Left hindlimb (tissue), 1 donor: ENCODE measurements at regions not wholly inside any gene's neighbourhood (a gene's known extent, or its start where the extent isn't known, plus 50 kb on each side); places are given as distances from the start of the nearest gene placed in this dataset.
"Not testable (repeated sequence)": the region's sequence is repeated elsewhere in the genome, so short reads cannot be mapped to it uniquely, and the experiment has no call there.

Experiments
- DNase-seq: peaks from one replicate; pipeline ENCODE4 v3.0.0-alpha.2; 2018

- no peak for DNase-seq
Measured at GRCh38 chr3:144655423-144655822, 683.8 kb downstream of the DIPK2A start.

- DNase-seq, result no peak
Measured at GRCh38 chr3:144660186-144660585, 688.6 kb downstream of the DIPK2A start.

- no peak for DNase-seq
Measured at GRCh38 chr3:144662729-144663128, 691.1 kb downstream of the DIPK2A start.

GRCh38 chr3:144663456-144664436 is 692.1 kb downstream of the DIPK2A start:
- DNase-seq, result no peak

GRCh38 chr3:144665567-144666053 is 694.0 kb downstream of the DIPK2A start:
- no peak for DNase-seq

- DNase-seq, result no peak
Measured at GRCh38 chr3:144670571-144670970, 698.9 kb downstream of the DIPK2A start.

- DNase-seq, result no peak
Measured at GRCh38 chr3:144677103-144677502, 705.5 kb downstream of the DIPK2A start.

- DNase-seq, result no peak
Measured at GRCh38 chr3:144683065-144683464, 711.4 kb downstream of the DIPK2A start.

GRCh38 chr3:144687862-144688261 is 716.2 kb downstream of the DIPK2A start:
- DNase-seq, result no peak

- DNase-seq, result no peak
Measured at GRCh38 chr3:144692488-144692887, 720.9 kb downstream of the DIPK2A start.

- no peak for DNase-seq
Measured at GRCh38 chr3:144708437-144708836, 736.8 kb downstream of the DIPK2A start.

- DNase-seq, result no peak
Measured at GRCh38 chr3:144737281-144737680, 765.7 kb downstream of the DIPK2A start.

GRCh38 chr3:144743225-144743668 is 771.6 kb downstream of the DIPK2A start:
- DNase-seq, result no peak

GRCh38 chr3:144744473-144744872 is 772.9 kb downstream of the DIPK2A start:
- DNase-seq, result no peak

GRCh38 chr3:144746631-144747030 is 775.0 kb downstream of the DIPK2A start:
- no peak for DNase-seq

- DNase-seq, result not testable (repeated sequence)
Measured at GRCh38 chr3:144749536-144750253, 778.1 kb downstream of the DIPK2A start.

GRCh38 chr3:144754076-144754783 is 782.6 kb downstream of the DIPK2A start:
- DNase-seq, result no peak

GRCh38 chr3:144756704-144757440 is 785.2 kb downstream of the DIPK2A start:
- DNase-seq, result no peak

- no peak for DNase-seq
Measured at GRCh38 chr3:144760831-144761230, 789.2 kb downstream of the DIPK2A start.

- DNase-seq, result no peak
Measured at GRCh38 chr3:144762091-144762490, 790.5 kb downstream of the DIPK2A start.

- no peak for DNase-seq
Measured at GRCh38 chr3:144763878-144764454, 792.3 kb downstream of the DIPK2A start.

GRCh38 chr3:144770281-144770680 is 798.7 kb downstream of the DIPK2A start:
- DNase-seq, result no peak
